Fibroblast of pulmonary artery (primary cell): ENCODE measurements at regions not wholly inside any gene's neighbourhood (a gene's known extent, or its start where the extent isn't known, plus 50 kb on each side); places are given as distances from the start of the nearest gene placed in this dataset.

Source experiments
- DNase-seq: peaks from one replicate; pipeline ENCODE4 v3.0.0-alpha.2; 2010; ENCODE audit warnings: low read depth
- H3K4me3 ChIP-seq: replicated peaks from 2 replicates; pipeline ENCODE4 v1.5.1; 2011; ENCODE audit warnings: low read depth, mild to moderate bottlenecking, control low read depth, low read length, moderate library complexity
- CTCF ChIP-seq: IDR thresholded peaks from 2 replicates; pipeline ENCODE4 v1.5.1; 2011; ENCODE audit warnings: mild to moderate bottlenecking, control low read depth, low read length, inconsistent platforms; ENCODE audit errors: missing control alignments

GRCh38 chr3:74515451-74515850 is 99.0 kb downstream of the CNTN3 start:
- DNase-seq = no peak
- no peak overlapping the region for H3K4me3 ChIP-seq
- TF ChIP-seq CTCF = no peak

DNA sequence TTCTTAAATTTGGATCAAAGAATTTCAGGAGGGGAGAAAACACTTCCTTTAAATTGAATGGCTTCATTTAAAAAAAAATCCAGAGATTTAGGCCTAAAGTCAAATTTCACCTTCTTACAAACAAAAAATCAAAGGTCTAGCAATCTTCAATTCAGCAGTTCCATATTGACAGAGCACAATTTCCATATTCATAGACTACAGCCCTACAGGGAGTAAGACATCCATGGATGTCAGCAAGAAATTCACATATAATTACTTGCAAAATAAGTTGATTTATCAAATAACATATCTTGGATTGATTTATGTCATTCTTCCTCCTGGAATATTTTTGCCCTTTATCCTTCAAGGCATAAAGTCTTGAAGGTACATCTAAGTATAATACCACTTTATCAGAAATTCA is 103.4 kb downstream of the CNTN3 start:
- DNase-seq = no peak
- H3K4me3 ChIP-seq = no peak overlapping the region
- TF ChIP-seq CTCF = no peak

GRCh38 chr3:74510261-74510818 is 104.1 kb downstream of the CNTN3 start:
- TF ChIP-seq CTCF = no peak
- DNase-seq = no peak
- no peak overlapping the region for H3K4me3 ChIP-seq

GRCh38 chr3:74507691-74508090 is 106.8 kb downstream of the CNTN3 start:
- TF ChIP-seq CTCF = no peak
- no peak for DNase-seq
- no peak overlapping the region for H3K4me3 ChIP-seq

- no peak for TF ChIP-seq CTCF
- no peak overlapping the region for H3K4me3 ChIP-seq
- DNase-seq = no peak
Measured at GRCh38 chr3:74506246-74506645, 108.2 kb downstream of the CNTN3 start.

DNA sequence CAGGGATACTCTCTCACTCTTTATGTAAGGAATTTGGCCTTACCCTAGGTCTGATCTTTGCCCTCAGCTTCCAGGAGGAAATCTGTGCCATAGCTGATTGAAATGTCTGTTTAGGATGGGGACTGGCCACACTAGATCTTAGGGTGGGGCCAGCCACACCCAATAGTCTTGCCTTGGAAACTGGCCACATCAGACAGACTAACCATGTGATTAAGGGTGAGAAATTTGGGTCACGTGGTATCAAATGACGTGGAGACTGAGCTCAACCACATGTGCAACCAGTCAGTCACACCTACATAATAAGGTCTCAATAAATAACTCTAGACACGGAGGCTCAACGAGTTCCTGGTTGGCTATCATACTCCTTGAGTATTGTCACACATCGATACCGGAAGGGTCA is 113.5 kb downstream of the CNTN3 start:
- H3K4me3 ChIP-seq = no peak overlapping the region
- no peak for DNase-seq

More for the DNA sequence above, 113.5 kb downstream of the CNTN3 start:
- TF ChIP-seq CTCF = no peak
